Ammon's horn (tissue), 1 donor: ENCODE measurements at regions not wholly inside any gene's neighbourhood (a gene's known extent, or its start where the extent isn't known, plus 50 kb on each side); places are given as distances from the start of the nearest gene placed in this dataset.

Source experiments
- DNase-seq: peaks from one replicate; pipeline ENCODE4 v3.0.0-alpha.2; 2016; ENCODE audit warnings: low spot score

- DNase-seq: no peak
These were observed 65.4 kb upstream of the SLC6A6 start for GRCh38 chr3:14336749-14337598.

- DNase-seq: no peak
These were observed 64.6 kb upstream of the SLC6A6 start for GRCh38 chr3:14337828-14338227.

- DNase-seq: no peak
These were observed 64.2 kb upstream of the SLC6A6 start for GRCh38 chr3:14338242-14338641.

GRCh38 chr3:14338898-14339458 is 63.4 kb upstream of the SLC6A6 start:
- DNase-seq: no peak

DNA sequence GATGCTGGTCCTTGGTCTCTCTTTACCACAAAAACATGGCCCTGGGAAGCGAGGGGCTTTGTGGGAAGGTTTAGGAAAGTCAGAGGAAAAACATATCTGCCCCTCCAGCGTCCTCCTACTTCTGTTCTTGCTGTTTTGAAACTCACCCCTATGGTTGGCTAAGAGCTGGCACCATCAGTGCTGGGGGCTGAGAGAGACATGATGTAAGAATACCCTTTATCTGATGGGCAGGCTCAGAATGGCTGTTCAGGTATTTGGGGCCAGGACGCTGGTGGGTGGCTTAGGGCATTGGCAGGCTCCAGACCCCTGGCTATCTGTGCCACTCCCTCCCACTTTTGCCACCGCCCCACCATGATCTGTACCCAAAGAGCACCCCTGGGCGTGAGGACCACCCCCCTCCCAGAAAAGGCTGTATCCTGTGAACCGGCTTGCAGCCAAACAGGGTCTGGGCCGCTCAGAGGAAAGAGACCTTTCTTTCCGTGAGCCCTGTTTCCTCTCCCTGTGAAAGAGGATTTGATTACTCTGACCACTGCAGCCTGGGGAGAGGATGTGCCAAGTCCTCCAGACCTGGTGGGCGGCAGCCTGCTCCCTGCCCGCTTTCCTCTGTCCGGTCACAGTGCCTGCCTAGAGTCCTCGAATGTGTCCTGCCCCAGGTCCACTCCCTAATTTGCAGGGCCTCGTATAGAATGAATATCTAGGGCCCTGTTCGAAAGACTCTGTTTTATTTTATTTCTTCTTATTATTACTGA is 61.3 kb upstream of the SLC6A6 start:
- no peak for DNase-seq

- no peak for DNase-seq
These were observed 58.9 kb upstream of the SLC6A6 start for GRCh38 chr3:14343338-14344112.

DNA sequence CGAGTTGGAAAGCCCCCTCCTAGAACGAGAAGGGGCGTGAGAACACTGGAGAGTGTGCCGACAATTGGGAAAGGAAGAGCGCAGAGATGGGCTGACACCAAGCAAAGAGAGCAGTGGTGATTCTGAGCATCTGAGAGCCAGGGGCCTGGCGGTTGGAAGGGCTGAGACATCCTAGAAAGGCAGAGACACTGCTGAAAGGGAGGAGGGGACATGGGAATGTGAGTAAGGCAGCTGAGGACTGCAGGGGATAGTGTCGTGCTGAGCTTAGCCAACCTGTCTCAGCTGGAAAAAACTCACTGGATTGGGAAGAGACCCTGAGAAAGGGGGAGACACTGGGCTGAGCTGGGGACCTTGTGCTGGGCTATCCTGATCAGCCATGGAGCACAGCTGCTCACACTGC is 58.1 kb upstream of the SLC6A6 start:
- DNase-seq: no peak

GRCh38 chr3:14345496-14346150 is 56.8 kb upstream of the SLC6A6 start:
- no peak for DNase-seq

- no peak for DNase-seq
These were observed 56.2 kb upstream of the SLC6A6 start for GRCh38 chr3:14346191-14346590.

- no peak for DNase-seq
These were observed 55.8 kb upstream of the SLC6A6 start for GRCh38 chr3:14346642-14347041.

DNA sequence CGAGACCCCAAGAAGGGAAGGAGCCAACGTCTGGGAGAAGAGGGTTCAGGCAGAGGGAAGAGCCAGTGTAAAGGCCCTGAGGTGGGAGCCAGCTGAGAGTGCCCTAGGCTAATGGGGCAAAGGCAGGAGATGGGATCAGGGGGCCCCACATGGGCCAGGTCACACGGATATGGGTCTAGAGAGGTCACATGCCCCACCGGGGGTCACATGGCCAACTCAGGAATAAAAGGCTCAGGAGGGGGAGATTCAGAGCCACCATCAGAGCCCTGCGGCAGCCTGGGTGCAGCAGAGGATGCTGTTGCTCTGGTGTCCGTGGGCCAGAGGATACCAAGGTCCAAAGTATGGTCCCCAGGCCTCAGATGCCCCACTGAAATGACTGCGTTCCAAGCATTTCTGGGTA is 55.3 kb upstream of the SLC6A6 start:
- no peak for DNase-seq

GRCh38 chr3:14351617-14352001 is 50.8 kb upstream of the SLC6A6 start:
- DNase-seq: no peak

DNA sequence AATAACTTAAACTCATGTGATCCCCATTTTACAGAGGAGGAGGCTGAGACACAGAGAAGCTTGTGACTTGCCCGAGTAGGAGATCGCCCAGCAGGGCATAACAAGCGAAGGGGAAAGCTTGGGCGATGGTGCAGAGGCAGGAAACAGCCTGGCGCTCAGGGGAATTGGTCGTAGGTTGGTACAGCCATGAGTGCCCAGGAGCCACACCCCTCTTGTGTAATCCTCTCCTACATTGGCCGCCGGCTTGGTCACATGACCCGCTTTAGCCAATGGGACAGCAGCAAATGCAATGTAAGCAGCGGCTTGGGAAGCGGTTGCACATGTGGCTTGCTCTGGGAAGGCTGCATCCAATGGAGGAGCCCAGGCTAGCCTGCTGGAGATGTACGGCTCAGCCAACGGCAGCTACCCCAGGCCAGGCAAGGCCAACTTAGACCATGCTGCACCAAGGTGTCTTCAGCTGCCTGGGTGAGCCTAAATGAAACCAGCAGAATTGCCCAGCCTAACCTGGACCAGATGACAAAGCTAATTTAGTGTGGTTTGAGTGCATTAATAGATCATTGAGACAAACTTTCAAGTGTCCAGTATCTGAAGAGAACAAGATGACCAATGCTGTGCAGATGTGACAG is 50.3 kb upstream of the SLC6A6 start:
- DNase-seq: no peak
